ENCODE measurements at regions not wholly inside any gene's neighbourhood (a gene's known extent, or its start where the extent isn't known, plus 50 kb on each side); places are given as distances from the start of the nearest gene placed in this dataset.
A peak's percentile ranks its signal among the peaks of the same experiment; 100 is the strongest.

- no peak for ATAC-seq
Measured at GRCh38 chr11:29669310-29669709, 347.5 kb downstream of the KCNA4 start.

GRCh38 chr11:29657709-29658108, 359.1 kb downstream of the KCNA4 start:
- Mint-ChIP-seq H3K4me1 (no peaks in the 10 kb centered on the region), H3K27ac (no peak overlapping the region), H3K4me3 (no peak overlapping the region), H3K9me3 (ENCODE audit: low read depth) (peaks cover 14% of the 10 kb centered on the region), H3K27me3 (no peaks in the 10 kb centered on the region), H3K36me3 (ENCODE audit: low read depth) (no peaks in the 10 kb centered on the region)
- intact Hi-C loops (cut with DNase I, micrococcal nuclease): no loop called here
- ATAC-seq (no peak), DNase-seq (no peak)
- CTCF ChIA-PET: no interaction called here
- POLR2A ChIA-PET: no interaction called here

More at GRCh38 chr11:29669310-29669709, 347.5 kb downstream of the KCNA4 start:
- Mint-ChIP-seq H3K4me1 (no peaks in the 10 kb centered on the region), H3K27me3 (no peaks in the 10 kb centered on the region), H3K27ac (no peak overlapping the region), H3K9me3 (ENCODE audit: low read depth) (peaks cover 14% of the 10 kb centered on the region), H3K4me3 (no peak overlapping the region), H3K36me3 (ENCODE audit: low read depth) (no peaks in the 10 kb centered on the region)
- ChIA-PET CTCF (no interaction called here), POLR2A (no interaction called here)
- intact Hi-C loops (cut with DNase I, micrococcal nuclease): no loop called here
- DNase-seq: no peak

- Mint-ChIP-seq H3K9me3 (ENCODE audit: low read depth) (peaks cover 12% of the 10 kb centered on the region), H3K36me3 (ENCODE audit: low read depth) (no peaks in the 10 kb centered on the region), H3K4me3 (no peak overlapping the region), H3K4me1 (no peaks in the 10 kb centered on the region), H3K27ac (no peak overlapping the region), H3K27me3 (no peaks in the 10 kb centered on the region)
- DNase-seq: no peak
- no peak for ATAC-seq
- ChIA-PET POLR2A (no interaction called here), CTCF (interaction anchor here (0.6 kb wide), 1 partner anchor 61 kb away, joined by 3 read pairs; no protein-coding TSS in a partner anchor)
- intact Hi-C loops (cut with DNase I, micrococcal nuclease): no loop called here
Measured at GRCh38 chr11:29656597-29656996, 360.2 kb downstream of the KCNA4 start.

- ChIA-PET POLR2A (no interaction called here), CTCF (interaction anchor here (1.1 kb wide), 1 partner anchor 11 kb away, joined by 3 read pairs; no protein-coding TSS in a partner anchor)
- H3K27ac Mint-ChIP-seq: no peak overlapping the region
- no peak overlapping the region for H3K4me3 Mint-ChIP-seq
- ATAC-seq: no peak
- no peaks in the 10 kb centered on the region for H3K36me3 Mint-ChIP-seq (ENCODE audit: low read depth)
- intact Hi-C loops (cut with DNase I, micrococcal nuclease): no loop called here
- H3K27me3 Mint-ChIP-seq: no peaks in the 10 kb centered on the region
- DNase-seq: no peak
- peaks cover 9% of the 10 kb centered on the region for H3K9me3 Mint-ChIP-seq (ENCODE audit: low read depth)
- H3K4me1 Mint-ChIP-seq: no peaks in the 10 kb centered on the region
Measured at GRCh38 chr11:29645373-29645772, 371.5 kb downstream of the KCNA4 start.

GRCh38 chr11:29641201-29641600, 375.6 kb downstream of the KCNA4 start:
- H3K27ac Mint-ChIP-seq: no peak overlapping the region
- ChIA-PET CTCF (interaction anchor here (1.6 kb wide), 1 partner anchor 13 kb away, joined by 6 read pairs; no protein-coding TSS in a partner anchor), POLR2A (no interaction called here)
- no peak overlapping the region for H3K4me3 Mint-ChIP-seq
- H3K27me3 Mint-ChIP-seq: no peaks in the 10 kb centered on the region
- DNase-seq (no peak), ATAC-seq (peak; percentile 12)
- intact Hi-C loops (cut with DNase I, micrococcal nuclease): no loop called here
- H3K9me3 Mint-ChIP-seq (ENCODE audit: low read depth): peaks cover 7% of the 10 kb centered on the region
- no peaks in the 10 kb centered on the region for H3K36me3 Mint-ChIP-seq (ENCODE audit: low read depth)
- no peaks in the 10 kb centered on the region for H3K4me1 Mint-ChIP-seq

GRCh38 chr11:29634744-29635143, 382.1 kb downstream of the KCNA4 start:
- Mint-ChIP-seq H3K27me3 (no peaks in the 10 kb centered on the region), H3K27ac (no peak overlapping the region), H3K9me3 (ENCODE audit: low read depth) (peaks cover 6% of the 10 kb centered on the region), H3K4me1 (no peaks in the 10 kb centered on the region), H3K36me3 (ENCODE audit: low read depth) (no peaks in the 10 kb centered on the region), H3K4me3 (no peak overlapping the region)
- POLR2A ChIA-PET: no interaction called here
- intact Hi-C loops (cut with DNase I, micrococcal nuclease): no loop called here
- no peak for DNase-seq
- CTCF ChIA-PET: interaction anchor here (0.6 to 1.1 kb wide), 2 partner anchors 10 to 188 kb away, joined by 3 read pairs; no protein-coding TSS in a partner anchor
- no peak for ATAC-seq

- Mint-ChIP-seq H3K27me3 (no peaks in the 10 kb centered on the region), H3K4me1 (no peaks in the 10 kb centered on the region), H3K36me3 (ENCODE audit: low read depth) (no peaks in the 10 kb centered on the region), H3K9me3 (ENCODE audit: low read depth) (peaks cover 6% of the 10 kb centered on the region), H3K27ac (no peak overlapping the region), H3K4me3 (no peak overlapping the region)
- intact Hi-C loops (cut with DNase I, micrococcal nuclease): no loop called here
- ATAC-seq: no peak
- no peak for DNase-seq
- POLR2A ChIA-PET: no interaction called here
- CTCF ChIA-PET: interaction anchor here (1.1 kb wide), 1 partner anchor 10 kb away, joined by 3 read pairs; no protein-coding TSS in a partner anchor
Measured at GRCh38 chr11:29634244-29634643, 382.6 kb downstream of the KCNA4 start.

GRCh38 chr11:29629286-29629685, 387.5 kb downstream of the KCNA4 start:
- ATAC-seq (no peak), DNase-seq (no peak)
- Mint-ChIP-seq H3K27ac (no peak overlapping the region), H3K36me3 (ENCODE audit: low read depth) (no peaks in the 10 kb centered on the region), H3K4me3 (no peak overlapping the region), H3K4me1 (no peaks in the 10 kb centered on the region), H3K9me3 (ENCODE audit: low read depth) (peaks cover 5% of the 10 kb centered on the region), H3K27me3 (no peaks in the 10 kb centered on the region)
- ChIA-PET CTCF (no interaction called here), POLR2A (no interaction called here)
- intact Hi-C loops (cut with DNase I, micrococcal nuclease): no loop called here

- ChIA-PET POLR2A (no interaction called here), CTCF (no interaction called here)
- no peaks in the 10 kb centered on the region for H3K36me3 Mint-ChIP-seq (ENCODE audit: low read depth)
- intact Hi-C loops (cut with DNase I, micrococcal nuclease): no loop called here
- no peaks in the 10 kb centered on the region for H3K27me3 Mint-ChIP-seq
- H3K27ac Mint-ChIP-seq: no peak overlapping the region
- H3K9me3 Mint-ChIP-seq (ENCODE audit: low read depth): peaks cover 5% of the 10 kb centered on the region
- no peak for ATAC-seq
- no peak for DNase-seq
- no peaks in the 10 kb centered on the region for H3K4me1 Mint-ChIP-seq
- H3K4me3 Mint-ChIP-seq: no peak overlapping the region
Measured at GRCh38 chr11:29628609-29629008, 388.2 kb downstream of the KCNA4 start.

GRCh38 chr11:29627541-29627940, 389.3 kb downstream of the KCNA4 start:
- intact Hi-C loops (cut with DNase I, micrococcal nuclease): no loop called here

GRCh38 chr11:29623144-29623722, 393.6 kb downstream of the KCNA4 start:
- CTCF ChIA-PET: no interaction called here
- POLR2A ChIA-PET: no interaction called here
- H3K27ac Mint-ChIP-seq: no peak overlapping the region
- H3K36me3 Mint-ChIP-seq (ENCODE audit: low read depth): no peaks in the 10 kb centered on the region
- no peaks in the 10 kb centered on the region for H3K27me3 Mint-ChIP-seq
- ATAC-seq: no peak
- H3K4me1 Mint-ChIP-seq: no peaks in the 10 kb centered on the region
- intact Hi-C loops (cut with DNase I, micrococcal nuclease): no loop called here
- H3K4me3 Mint-ChIP-seq: no peak overlapping the region
- DNase-seq: no peak
- peaks cover 2% of the 10 kb centered on the region for H3K9me3 Mint-ChIP-seq (ENCODE audit: low read depth)

More at GRCh38 chr11:29627541-29627940, 389.3 kb downstream of the KCNA4 start:
- Mint-ChIP-seq H3K36me3 (ENCODE audit: low read depth) (no peaks in the 10 kb centered on the region), H3K4me3 (no peak overlapping the region), H3K9me3 (ENCODE audit: low read depth) (peaks cover 5% of the 10 kb centered on the region), H3K27ac (no peak overlapping the region), H3K4me1 (no peaks in the 10 kb centered on the region), H3K27me3 (no peaks in the 10 kb centered on the region)
- POLR2A ChIA-PET: no interaction called here
- CTCF ChIA-PET: no interaction called here
- ATAC-seq (no peak), DNase-seq (no peak)

GRCh38 chr11:29616611-29617010, 400.2 kb downstream of the KCNA4 start:
- DNase-seq: no peak
- no peaks in the 10 kb centered on the region for H3K4me1 Mint-ChIP-seq

More at GRCh38 chr11:29616611-29617010, 400.2 kb downstream of the KCNA4 start:
- POLR2A ChIA-PET: no interaction called here
- intact Hi-C loops (cut with DNase I, micrococcal nuclease): no loop called here
- no peaks in the 10 kb centered on the region for H3K36me3 Mint-ChIP-seq (ENCODE audit: low read depth)
- peaks cover 12% of the 10 kb centered on the region for H3K9me3 Mint-ChIP-seq (ENCODE audit: low read depth)
- CTCF ChIA-PET: no interaction called here
- no peak for ATAC-seq
- H3K27me3 Mint-ChIP-seq: no peaks in the 10 kb centered on the region
- no peak overlapping the region for H3K4me3 Mint-ChIP-seq
- H3K27ac Mint-ChIP-seq: no peak overlapping the region

All from activated CD4-positive, alpha-beta T cell treated with anti-CD3 and anti-CD28 coated beads for 36 hours (primary cell).